Panc1 (cell line): ENCODE measurements at regions not wholly inside any gene's neighbourhood (a gene's known extent, or its start where the extent isn't known, plus 50 kb on each side); places are given as distances from the start of the nearest gene placed in this dataset.

Source experiments
- CTCF ChIP-seq: fragments of 450-650 bp; IDR thresholded peaks from 2 replicates; pipeline ENCODE4 v1.5.1; 2017; ENCODE audit warnings: mild to moderate bottlenecking
- POLR2AphosphoS5 ChIP-seq: IDR thresholded peaks from 2 replicates; pipeline ENCODE4 v1.6.1; 2012; ENCODE audit warnings: mild to moderate bottlenecking, low read depth, low read length, moderate library complexity
- TCF7L2 ChIP-seq: IDR thresholded peaks from 2 replicates; pipeline ENCODE4 v1.6.1; 2011; ENCODE audit warnings: mild to moderate bottlenecking, low read depth, low read length, inconsistent platforms
- TF ChIP-seq, protein P1 (sequence below), 2 experiments: IDR thresholded peaks; 2 replicates each; pipeline ENCODE4 v1.6.1; 2011 to 2012; ENCODE audit warnings: low read depth in 2 of 2, control low read depth in 1 of 2, low read length in 1 of 2, mild to moderate bottlenecking in 1 of 2, moderate library complexity in 1 of 2; ENCODE audit not compliant: insufficient read depth in 1 of 2

DNA sequence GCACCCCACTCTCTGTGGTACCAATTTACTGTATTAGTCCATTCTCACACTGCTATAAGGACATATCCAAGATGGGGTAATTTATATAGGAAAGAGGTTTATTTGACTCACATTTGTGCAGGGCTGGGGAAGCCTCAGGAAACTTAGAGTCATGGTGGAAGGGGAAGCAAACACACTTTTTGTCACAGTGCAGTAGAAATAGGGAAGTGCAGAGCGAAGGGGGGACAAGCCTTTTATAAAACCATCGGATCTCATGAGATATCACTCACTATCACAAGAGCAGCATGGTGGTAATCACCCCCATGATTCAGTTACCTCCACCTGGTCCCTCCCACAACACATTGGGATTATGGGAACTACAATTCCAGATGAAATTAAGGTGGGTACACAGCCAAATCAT is 766.9 kb upstream of the PCDH10 start:
- TF ChIP-seq CTCF (no peak), POLR2AphosphoS5 (no peak), TCF7L2 (no peak)
- TF ChIP-seq, protein P1, sequence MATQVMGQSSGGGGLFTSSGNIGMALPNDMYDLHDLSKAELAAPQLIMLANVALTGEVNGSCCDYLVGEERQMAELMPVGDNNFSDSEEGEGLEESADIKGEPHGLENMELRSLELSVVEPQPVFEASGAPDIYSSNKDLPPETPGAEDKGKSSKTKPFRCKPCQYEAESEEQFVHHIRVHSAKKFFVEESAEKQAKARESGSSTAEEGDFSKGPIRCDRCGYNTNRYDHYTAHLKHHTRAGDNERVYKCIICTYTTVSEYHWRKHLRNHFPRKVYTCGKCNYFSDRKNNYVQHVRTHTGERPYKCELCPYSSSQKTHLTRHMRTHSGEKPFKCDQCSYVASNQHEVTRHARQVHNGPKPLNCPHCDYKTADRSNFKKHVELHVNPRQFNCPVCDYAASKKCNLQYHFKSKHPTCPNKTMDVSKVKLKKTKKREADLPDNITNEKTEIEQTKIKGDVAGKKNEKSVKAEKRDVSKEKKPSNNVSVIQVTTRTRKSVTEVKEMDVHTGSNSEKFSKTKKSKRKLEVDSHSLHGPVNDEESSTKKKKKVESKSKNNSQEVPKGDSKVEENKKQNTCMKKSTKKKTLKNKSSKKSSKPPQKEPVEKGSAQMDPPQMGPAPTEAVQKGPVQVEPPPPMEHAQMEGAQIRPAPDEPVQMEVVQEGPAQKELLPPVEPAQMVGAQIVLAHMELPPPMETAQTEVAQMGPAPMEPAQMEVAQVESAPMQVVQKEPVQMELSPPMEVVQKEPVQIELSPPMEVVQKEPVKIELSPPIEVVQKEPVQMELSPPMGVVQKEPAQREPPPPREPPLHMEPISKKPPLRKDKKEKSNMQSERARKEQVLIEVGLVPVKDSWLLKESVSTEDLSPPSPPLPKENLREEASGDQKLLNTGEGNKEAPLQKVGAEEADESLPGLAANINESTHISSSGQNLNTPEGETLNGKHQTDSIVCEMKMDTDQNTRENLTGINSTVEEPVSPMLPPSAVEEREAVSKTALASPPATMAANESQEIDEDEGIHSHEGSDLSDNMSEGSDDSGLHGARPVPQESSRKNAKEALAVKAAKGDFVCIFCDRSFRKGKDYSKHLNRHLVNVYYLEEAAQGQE (IDR thresholded peaks at IDR 0.05; ENCODE audit: insufficient read depth in 1 of 2, low read depth in 2 of 2, low read length in 1 of 2), result no peak
